ENCODE measurements at regions not wholly inside any gene's neighbourhood (a gene's known extent, or its start where the extent isn't known, plus 50 kb on each side); places are given as distances from the start of the nearest gene placed in this dataset.

GRCh38 chr20:60126975-60127374, 168.8 kb downstream of the CDH26 start:
- no peak for TF ChIP-seq POLR2A (IDR thresholded peaks at IDR 0.05; ENCODE audit: low read length)
- no peak for TF ChIP-seq EP300 (IDR thresholded peaks at IDR 0.05)
- no peak for TF ChIP-seq REST (IDR thresholded peaks at IDR 0.05)
- no peak for TF ChIP-seq CTCF (IDR thresholded peaks at IDR 0.05)
- no peak for TF ChIP-seq MAZ (IDR thresholded peaks at IDR 0.05; ENCODE audit: borderline replicate concordance, low read depth, low read length)
- no peak for TF ChIP-seq JUN (IDR thresholded peaks at IDR 0.05)
- no peak for TF ChIP-seq HDAC2 (IDR thresholded peaks at IDR 0.05)
- no peak for TF ChIP-seq FOSL2 (IDR thresholded peaks at IDR 0.05)
- no peak for TF ChIP-seq FOSL2 (CRISPR knock-in tag; IDR thresholded peaks at IDR 0.05)
- no peak for TF ChIP-seq MAX (IDR thresholded peaks at IDR 0.05)
